CD14-positive monocyte (primary cell): ENCODE measurements at regions not wholly inside any gene's neighbourhood (a gene's known extent, or its start where the extent isn't known, plus 50 kb on each side); places are given as distances from the start of the nearest gene placed in this dataset.

ENCODE experiments used
- DNase-seq, 3 donors: peaks; one replicate each; pipeline ENCODE4 v3.0.0-alpha.2; 2011 to 2022
- H2AFZ ChIP-seq: 2 replicates; pipeline ENCODE4 v1.6.0; 2012; ENCODE audit warnings: mild to moderate bottlenecking, low read depth, low read length, inconsistent platforms; ENCODE audit not compliant: insufficient read depth, poor library complexity, severe bottlenecking
- H3K27ac ChIP-seq, 2 donors: 1 replicate in 1 of 2; 2 replicates in 1 of 2; pipeline ENCODE4 v1.5.1; 2012 to 2013; ENCODE audit warnings: low read length in 2 of 2, control low read depth in 1 of 2, inconsistent platforms in 1 of 2, low read depth in 1 of 2, mild to moderate bottlenecking in 1 of 2
- H3K27me3 ChIP-seq, 2 donors: one replicate each; pipeline versions ENCODE4 v1.6.0 to v1.6.1; 2011 to 2013; ENCODE audit warnings: low read length in 2 of 2; ENCODE audit not compliant: control insufficient read depth in 2 of 2, insufficient read depth in 2 of 2
- H3K36me3 ChIP-seq, 2 donors: replicated peaks in 1 of 2; 1 replicate in 1 of 2; 2 replicates in 1 of 2; pipeline versions ENCODE4 v1.5.1 to v1.6.1; 2012 to 2013; ENCODE audit warnings: low read length in 2 of 2, control low read depth in 1 of 2, inconsistent platforms in 1 of 2, mild to moderate bottlenecking in 1 of 2; ENCODE audit not compliant: insufficient read depth in 2 of 2, control insufficient read depth in 1 of 2
- H3K4me1 ChIP-seq, 2 donors: 1 replicate in 1 of 2; 2 replicates in 1 of 2; pipeline versions ENCODE4 v1.5.1 to v1.6.1; 2012 to 2013; ENCODE audit warnings: low read length in 2 of 2, control low read depth in 1 of 2, inconsistent platforms in 1 of 2, mild to moderate bottlenecking in 1 of 2, moderate library complexity in 1 of 2; ENCODE audit not compliant: insufficient read depth in 2 of 2, control insufficient read depth in 1 of 2
- H3K4me2 ChIP-seq: replicated peaks from 2 replicates; pipeline ENCODE3; 2012; ENCODE audit warnings: low read length, moderate library complexity, mild to moderate bottlenecking; ENCODE audit not compliant: poor library complexity, severe bottlenecking; ENCODE audit errors: extremely low read depth
- H3K4me3 ChIP-seq, 3 experiments: fragments of 200-600 bp in 1 of 3; sonication (generic) in 1 of 3; replicated peaks in 1 of 3; 1 replicate in 2 of 3; 2 replicates in 1 of 3; pipeline ENCODE4 v1.5.1; 2011 to 2013; ENCODE audit warnings: low read length in 3 of 3, mild to moderate bottlenecking in 3 of 3, control low read depth in 2 of 3, low read depth in 2 of 3, inconsistent platforms in 1 of 3, moderate library complexity in 1 of 3
- H3K79me2 ChIP-seq: 2 replicates; pipeline ENCODE4 v1.6.0; 2012; ENCODE audit warnings: mild to moderate bottlenecking, control low read depth, inconsistent platforms, low read length, moderate library complexity; ENCODE audit not compliant: insufficient read depth
- H3K9ac ChIP-seq: 2 replicates; pipeline ENCODE4 v1.6.0; 2017; ENCODE audit warnings: low read length, mild to moderate bottlenecking; ENCODE audit not compliant: insufficient read depth, poor library complexity, severe bottlenecking
- H3K9me3 ChIP-seq, 2 donors: replicated peaks in 1 of 2; 1 replicate in 1 of 2; 2 replicates in 1 of 2; pipeline versions ENCODE4 v1.5.1 to v1.6.1; 2012 to 2013; ENCODE audit warnings: low read length in 2 of 2, control low read depth in 1 of 2; ENCODE audit not compliant: control insufficient read depth in 1 of 2, insufficient read depth in 1 of 2
- H4K20me1 ChIP-seq: 2 replicates; pipeline ENCODE4 v1.6.0; 2012; ENCODE audit warnings: mild to moderate bottlenecking, low read length, control low read depth, moderate library complexity; ENCODE audit not compliant: insufficient read depth
- H3K27ac Mint-ChIP-seq, 7 donors: one replicate each; pipeline ENCODE4 v1.8.0; 2020; ENCODE audit warnings: mild to moderate bottlenecking in 7 of 7, mixed read lengths in 7 of 7, moderate library complexity in 6 of 7, inconsistent platforms in 2 of 7
- H3K27me3 Mint-ChIP-seq, 3 donors: one replicate each; pipeline ENCODE4 v1.8.0; 2021 to 2022; ENCODE audit warnings: low read depth in 3 of 3, mild to moderate bottlenecking in 3 of 3, mixed read lengths in 3 of 3, moderate library complexity in 3 of 3, inconsistent platforms in 1 of 3
- H3K36me3 Mint-ChIP-seq, 2 donors: one replicate each; pipeline ENCODE4 v1.8.0; 2020; ENCODE audit warnings: mixed read lengths in 2 of 2, inconsistent platforms in 1 of 2, mild to moderate bottlenecking in 1 of 2
- H3K4me1 Mint-ChIP-seq: one replicate; pipeline ENCODE4 v1.8.0; 2020; ENCODE audit warnings: mild to moderate bottlenecking, mixed read lengths
- H3K4me3 Mint-ChIP-seq, 2 donors: one replicate each; pipeline ENCODE4 v1.8.0; 2020; ENCODE audit warnings: mild to moderate bottlenecking in 2 of 2, mixed read lengths in 2 of 2, moderate library complexity in 1 of 2
- H3K9me3 Mint-ChIP-seq, 7 donors: one replicate each; pipeline ENCODE4 v1.8.0; 2020 to 2022; ENCODE audit warnings: mixed read lengths in 7 of 7, mild to moderate bottlenecking in 6 of 7, moderate library complexity in 6 of 7, inconsistent platforms in 2 of 7
- WGBS: methylation state at CpG from one replicate; pipeline ENCODE4 v1.1.5; 2013; ENCODE audit warnings: missing lambda C conversion rate; ENCODE audit not compliant: insufficient coverage; 5-methylcytosine and 5-hydroxymethylcytosine counted together
- intact Hi-C, 2 donors: fragments of 100-400 bp; cut with micrococcal nuclease; formaldehyde crosslinking; loops; one replicate each; pipeline versions ENCODE4 v1.15.0 to v1.15.1; 2023
- TF ChIP-seq, protein P1 (sequence below): fragments of 200-600 bp; IDR thresholded peaks from one replicate; pipeline ENCODE4 v1.8.0; 2022; ENCODE audit warnings: antibody characterized with exemption, mild to moderate bottlenecking

DNA sequence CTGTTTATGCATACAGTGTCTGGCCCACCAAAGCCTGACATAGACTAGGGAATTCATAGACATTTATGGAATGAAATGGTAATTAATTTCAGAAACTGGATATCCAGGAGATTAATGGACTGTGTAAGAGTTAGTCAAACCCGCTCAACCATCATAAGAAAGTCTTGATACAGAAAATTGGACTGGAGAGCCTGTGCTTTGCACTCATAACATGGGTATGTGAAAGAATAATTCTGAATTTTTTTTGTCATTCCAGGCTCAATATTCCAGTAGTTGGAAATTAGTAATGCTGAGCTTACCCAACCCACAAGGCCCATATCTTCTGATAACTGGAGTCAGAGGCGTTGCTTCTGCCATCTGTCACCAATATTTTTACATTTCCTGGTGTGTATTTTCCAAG, 799.7 kb upstream of the IGFBP3 start:
- no peaks in the 10 kb centered on the region for H3K36me3 ChIP-seq
- H3K79me2 ChIP-seq = no peaks in the 10 kb centered on the region
- WGBS = no CpG with 5 or more reads among the region's 2 CpGs
- no peak overlapping the region for H3K27ac ChIP-seq
- no peak overlapping the region for H2AFZ ChIP-seq
- peaks cover 28 to 31% of the 10 kb centered on the region in 2 donors for H3K9me3 ChIP-seq
- no peak overlapping the region for H3K27ac Mint-ChIP-seq
- H4K20me1 ChIP-seq = no peaks in the 10 kb centered on the region
- TF ChIP-seq, protein P1, sequence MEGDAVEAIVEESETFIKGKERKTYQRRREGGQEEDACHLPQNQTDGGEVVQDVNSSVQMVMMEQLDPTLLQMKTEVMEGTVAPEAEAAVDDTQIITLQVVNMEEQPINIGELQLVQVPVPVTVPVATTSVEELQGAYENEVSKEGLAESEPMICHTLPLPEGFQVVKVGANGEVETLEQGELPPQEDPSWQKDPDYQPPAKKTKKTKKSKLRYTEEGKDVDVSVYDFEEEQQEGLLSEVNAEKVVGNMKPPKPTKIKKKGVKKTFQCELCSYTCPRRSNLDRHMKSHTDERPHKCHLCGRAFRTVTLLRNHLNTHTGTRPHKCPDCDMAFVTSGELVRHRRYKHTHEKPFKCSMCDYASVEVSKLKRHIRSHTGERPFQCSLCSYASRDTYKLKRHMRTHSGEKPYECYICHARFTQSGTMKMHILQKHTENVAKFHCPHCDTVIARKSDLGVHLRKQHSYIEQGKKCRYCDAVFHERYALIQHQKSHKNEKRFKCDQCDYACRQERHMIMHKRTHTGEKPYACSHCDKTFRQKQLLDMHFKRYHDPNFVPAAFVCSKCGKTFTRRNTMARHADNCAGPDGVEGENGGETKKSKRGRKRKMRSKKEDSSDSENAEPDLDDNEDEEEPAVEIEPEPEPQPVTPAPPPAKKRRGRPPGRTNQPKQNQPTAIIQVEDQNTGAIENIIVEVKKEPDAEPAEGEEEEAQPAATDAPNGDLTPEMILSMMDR = no peak
- H3K4me3 ChIP-seq = no peak overlapping the region
- no peaks in the 10 kb centered on the region for H3K4me1 ChIP-seq
- no peaks in the 10 kb centered on the region for H3K36me3 Mint-ChIP-seq
- no peaks in the 10 kb centered on the region for H3K4me1 Mint-ChIP-seq
- no peaks in the 10 kb centered on the region for H3K27me3 Mint-ChIP-seq
- no peak for DNase-seq
- intact Hi-C loops = no loop called here
- H3K4me3 Mint-ChIP-seq = no peak overlapping the region
- H3K27me3 ChIP-seq = no peaks in the 10 kb centered on the region
- H3K9me3 Mint-ChIP-seq = peaks cover 8 to 36% (median 18%) of the 10 kb centered on the region in 7 donors
- H3K4me2 ChIP-seq = no peak overlapping the region
- H3K9ac ChIP-seq = no peak overlapping the region

DNA sequence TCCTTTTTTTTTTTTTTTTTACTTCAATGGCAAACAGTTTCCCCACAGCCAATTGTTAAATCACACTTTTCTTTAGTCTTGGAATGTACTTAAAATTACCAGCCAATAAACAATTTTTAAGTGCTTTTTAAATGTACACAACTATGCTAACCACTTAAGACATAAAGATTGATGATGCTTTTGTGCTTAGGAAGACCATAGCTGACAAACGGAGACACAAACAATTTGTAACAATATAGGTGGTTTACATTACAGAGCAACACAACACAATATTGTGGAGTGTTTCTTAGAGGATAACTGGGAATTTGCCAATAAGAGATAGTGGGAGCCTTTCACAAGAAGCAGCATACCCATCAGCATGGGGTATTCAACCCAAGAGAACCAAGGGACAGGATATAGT, 798.5 kb upstream of the IGFBP3 start:
- DNase-seq = no peak
- Histone ChIP-seq H4K20me1 (no peaks in the 10 kb centered on the region), H3K27ac (no peak overlapping the region), H3K4me2 (no peak overlapping the region), H3K27me3 (no peaks in the 10 kb centered on the region), H2AFZ (no peak overlapping the region), H3K36me3 (no peaks in the 10 kb centered on the region), H3K79me2 (no peaks in the 10 kb centered on the region), H3K9me3 (peaks cover 19 to 25% of the 10 kb centered on the region in 2 donors), H3K9ac (no peak overlapping the region), H3K4me3 (no peak overlapping the region), H3K4me1 (no peaks in the 10 kb centered on the region)
- Mint-ChIP-seq H3K27me3 (no peaks in the 10 kb centered on the region), H3K4me3 (no peak overlapping the region), H3K9me3 (peaks cover 5 to 31% (median 13%) of the 10 kb centered on the region in 7 donors), H3K36me3 (no peaks in the 10 kb centered on the region), H3K4me1 (no peaks in the 10 kb centered on the region), H3K27ac (no peak overlapping the region)
- TF ChIP-seq, protein P1 = no peak
- no CpG with 5 or more reads among the region's 1 CpG for WGBS
- intact Hi-C loops = no loop called here
